K562 (cell line): ENCODE measurements at regions not wholly inside any gene's neighbourhood (a gene's known extent, or its start where the extent isn't known, plus 50 kb on each side); places are given as distances from the start of the nearest gene placed in this dataset.

Experiments
- TF ChIP-seq, protein P1 (sequence below): fragments of 200-600 bp; sonication (generic); IDR thresholded peaks from one replicate; pipeline ENCODE4 v1.6.1; 2012; ENCODE audit warnings: mild to moderate bottlenecking, low read depth, low read length, inconsistent platforms

DNA sequence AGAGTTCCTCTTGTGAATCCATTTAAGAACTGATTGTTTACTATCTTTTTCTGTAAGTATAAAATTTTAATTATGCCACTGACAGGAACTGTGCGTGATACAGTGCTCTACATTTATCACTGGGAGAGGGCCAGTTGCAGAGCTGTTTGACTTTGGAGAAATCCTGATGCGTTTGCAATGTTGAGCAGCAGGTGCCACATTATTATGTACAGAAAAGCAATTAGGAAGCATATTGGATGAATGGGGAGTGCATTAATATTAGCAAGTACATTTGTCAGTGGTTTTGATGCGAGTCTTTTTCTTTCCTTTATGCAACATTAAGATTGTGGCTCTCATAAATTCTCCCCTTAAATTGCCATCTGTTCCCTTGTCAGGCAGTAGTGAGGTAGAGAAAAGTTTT lies 302.3 kb upstream of the FANCL start (continued):
- TF ChIP-seq, protein P1, sequence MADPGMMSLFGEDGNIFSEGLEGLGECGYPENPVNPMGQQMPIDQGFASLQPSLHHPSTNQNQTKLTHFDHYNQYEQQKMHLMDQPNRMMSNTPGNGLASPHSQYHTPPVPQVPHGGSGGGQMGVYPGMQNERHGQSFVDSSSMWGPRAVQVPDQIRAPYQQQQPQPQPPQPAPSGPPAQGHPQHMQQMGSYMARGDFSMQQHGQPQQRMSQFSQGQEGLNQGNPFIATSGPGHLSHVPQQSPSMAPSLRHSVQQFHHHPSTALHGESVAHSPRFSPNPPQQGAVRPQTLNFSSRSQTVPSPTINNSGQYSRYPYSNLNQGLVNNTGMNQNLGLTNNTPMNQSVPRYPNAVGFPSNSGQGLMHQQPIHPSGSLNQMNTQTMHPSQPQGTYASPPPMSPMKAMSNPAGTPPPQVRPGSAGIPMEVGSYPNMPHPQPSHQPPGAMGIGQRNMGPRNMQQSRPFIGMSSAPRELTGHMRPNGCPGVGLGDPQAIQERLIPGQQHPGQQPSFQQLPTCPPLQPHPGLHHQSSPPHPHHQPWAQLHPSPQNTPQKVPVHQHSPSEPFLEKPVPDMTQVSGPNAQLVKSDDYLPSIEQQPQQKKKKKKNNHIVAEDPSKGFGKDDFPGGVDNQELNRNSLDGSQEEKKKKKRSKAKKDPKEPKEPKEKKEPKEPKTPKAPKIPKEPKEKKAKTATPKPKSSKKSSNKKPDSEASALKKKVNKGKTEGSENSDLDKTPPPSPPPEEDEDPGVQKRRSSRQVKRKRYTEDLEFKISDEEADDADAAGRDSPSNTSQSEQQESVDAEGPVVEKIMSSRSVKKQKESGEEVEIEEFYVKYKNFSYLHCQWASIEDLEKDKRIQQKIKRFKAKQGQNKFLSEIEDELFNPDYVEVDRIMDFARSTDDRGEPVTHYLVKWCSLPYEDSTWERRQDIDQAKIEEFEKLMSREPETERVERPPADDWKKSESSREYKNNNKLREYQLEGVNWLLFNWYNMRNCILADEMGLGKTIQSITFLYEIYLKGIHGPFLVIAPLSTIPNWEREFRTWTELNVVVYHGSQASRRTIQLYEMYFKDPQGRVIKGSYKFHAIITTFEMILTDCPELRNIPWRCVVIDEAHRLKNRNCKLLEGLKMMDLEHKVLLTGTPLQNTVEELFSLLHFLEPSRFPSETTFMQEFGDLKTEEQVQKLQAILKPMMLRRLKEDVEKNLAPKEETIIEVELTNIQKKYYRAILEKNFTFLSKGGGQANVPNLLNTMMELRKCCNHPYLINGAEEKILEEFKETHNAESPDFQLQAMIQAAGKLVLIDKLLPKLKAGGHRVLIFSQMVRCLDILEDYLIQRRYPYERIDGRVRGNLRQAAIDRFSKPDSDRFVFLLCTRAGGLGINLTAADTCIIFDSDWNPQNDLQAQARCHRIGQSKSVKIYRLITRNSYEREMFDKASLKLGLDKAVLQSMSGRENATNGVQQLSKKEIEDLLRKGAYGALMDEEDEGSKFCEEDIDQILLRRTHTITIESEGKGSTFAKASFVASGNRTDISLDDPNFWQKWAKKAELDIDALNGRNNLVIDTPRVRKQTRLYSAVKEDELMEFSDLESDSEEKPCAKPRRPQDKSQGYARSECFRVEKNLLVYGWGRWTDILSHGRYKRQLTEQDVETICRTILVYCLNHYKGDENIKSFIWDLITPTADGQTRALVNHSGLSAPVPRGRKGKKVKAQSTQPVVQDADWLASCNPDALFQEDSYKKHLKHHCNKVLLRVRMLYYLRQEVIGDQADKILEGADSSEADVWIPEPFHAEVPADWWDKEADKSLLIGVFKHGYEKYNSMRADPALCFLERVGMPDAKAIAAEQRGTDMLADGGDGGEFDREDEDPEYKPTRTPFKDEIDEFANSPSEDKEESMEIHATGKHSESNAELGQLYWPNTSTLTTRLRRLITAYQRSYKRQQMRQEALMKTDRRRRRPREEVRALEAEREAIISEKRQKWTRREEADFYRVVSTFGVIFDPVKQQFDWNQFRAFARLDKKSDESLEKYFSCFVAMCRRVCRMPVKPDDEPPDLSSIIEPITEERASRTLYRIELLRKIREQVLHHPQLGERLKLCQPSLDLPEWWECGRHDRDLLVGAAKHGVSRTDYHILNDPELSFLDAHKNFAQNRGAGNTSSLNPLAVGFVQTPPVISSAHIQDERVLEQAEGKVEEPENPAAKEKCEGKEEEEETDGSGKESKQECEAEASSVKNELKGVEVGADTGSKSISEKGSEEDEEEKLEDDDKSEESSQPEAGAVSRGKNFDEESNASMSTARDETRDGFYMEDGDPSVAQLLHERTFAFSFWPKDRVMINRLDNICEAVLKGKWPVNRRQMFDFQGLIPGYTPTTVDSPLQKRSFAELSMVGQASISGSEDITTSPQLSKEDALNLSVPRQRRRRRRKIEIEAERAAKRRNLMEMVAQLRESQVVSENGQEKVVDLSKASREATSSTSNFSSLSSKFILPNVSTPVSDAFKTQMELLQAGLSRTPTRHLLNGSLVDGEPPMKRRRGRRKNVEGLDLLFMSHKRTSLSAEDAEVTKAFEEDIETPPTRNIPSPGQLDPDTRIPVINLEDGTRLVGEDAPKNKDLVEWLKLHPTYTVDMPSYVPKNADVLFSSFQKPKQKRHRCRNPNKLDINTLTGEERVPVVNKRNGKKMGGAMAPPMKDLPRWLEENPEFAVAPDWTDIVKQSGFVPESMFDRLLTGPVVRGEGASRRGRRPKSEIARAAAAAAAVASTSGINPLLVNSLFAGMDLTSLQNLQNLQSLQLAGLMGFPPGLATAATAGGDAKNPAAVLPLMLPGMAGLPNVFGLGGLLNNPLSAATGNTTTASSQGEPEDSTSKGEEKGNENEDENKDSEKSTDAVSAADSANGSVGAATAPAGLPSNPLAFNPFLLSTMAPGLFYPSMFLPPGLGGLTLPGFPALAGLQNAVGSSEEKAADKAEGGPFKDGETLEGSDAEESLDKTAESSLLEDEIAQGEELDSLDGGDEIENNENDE = no peak
- TF ChIP-seq, all 486 proteins: peak for 0
